HG03565 (cell line): ENCODE measurements at regions not wholly inside any gene's neighbourhood (a gene's known extent, or its start where the extent isn't known, plus 50 kb on each side); places are given as distances from the start of the nearest gene placed in this dataset.

Source experiments
- ATAC-seq: cut with Tn5 transposase; IDR thresholded peaks from one replicate; pipeline ENCODE4 v1.9.1; 2021; ENCODE audit warnings: mild to moderate bottlenecking, moderate library complexity; ENCODE audit not compliant: unreplicated experiment

- no peak for ATAC-seq
These were observed 157.8 kb downstream of the CYRIA start for GRCh38 chr2:16507655-16508489.

- ATAC-seq: no peak
These were observed 159.3 kb downstream of the CYRIA start for GRCh38 chr2:16506366-16506765.

- ATAC-seq: no peak
These were observed 168.9 kb downstream of the CYRIA start for GRCh38 chr2:16496426-16497388.

GRCh38 chr2:16495509-16496208, 170.0 kb downstream of the CYRIA start:
- no peak for ATAC-seq

- no peak for ATAC-seq
These were observed 170.7 kb downstream of the CYRIA start for GRCh38 chr2:16494836-16495508.

- ATAC-seq: no peak
These were observed 171.8 kb downstream of the CYRIA start for GRCh38 chr2:16493788-16494187.

GRCh38 chr2:16487686-16488085, 177.9 kb downstream of the CYRIA start:
- ATAC-seq: no peak

- no peak for ATAC-seq
These were observed 180.4 kb downstream of the CYRIA start for GRCh38 chr2:16485251-16485650.

- ATAC-seq: no peak
These were observed 183.2 kb downstream of the CYRIA start for GRCh38 chr2:16482460-16482859.

- ATAC-seq: no peak
These were observed 184.3 kb downstream of the CYRIA start for GRCh38 chr2:16481351-16481750.

GRCh38 chr2:16479721-16480120, 185.9 kb downstream of the CYRIA start:
- no peak for ATAC-seq

GRCh38 chr2:16478434-16479210, 187.0 kb downstream of the CYRIA start:
- ATAC-seq: no peak

GRCh38 chr2:16477648-16478047, 188.0 kb downstream of the CYRIA start:
- ATAC-seq: no peak

- ATAC-seq: no peak
These were observed 188.8 kb downstream of the CYRIA start for GRCh38 chr2:16476866-16477265.

- ATAC-seq: no peak
These were observed 189.6 kb downstream of the CYRIA start for GRCh38 chr2:16475986-16476567.

GRCh38 chr2:16475586-16475985, 190.0 kb downstream of the CYRIA start:
- no peak for ATAC-seq

GRCh38 chr2:16473575-16473974, 192.1 kb downstream of the CYRIA start:
- no peak for ATAC-seq

- ATAC-seq: no peak
These were observed 194.6 kb downstream of the CYRIA start for GRCh38 chr2:16470936-16471490.

- no peak for ATAC-seq
These were observed 198.8 kb downstream of the CYRIA start for GRCh38 chr2:16466821-16467151.
